ENCODE measurements at regions not wholly inside any gene's neighbourhood (a gene's known extent, or its start where the extent isn't known, plus 50 kb on each side); places are given as distances from the start of the nearest gene placed in this dataset.

GRCh38 chr15:92322566-92323355 is 70.9 kb upstream of the ST8SIA2 start:
- Histone ChIP-seq H3K27ac (ENCODE audit: low read depth, low read length) (no peak overlapping the region), H3K9me3 (ENCODE audit: control insufficient read depth, insufficient read depth, low read length) (no peaks in the 10 kb centered on the region), H3K27me3 (ENCODE audit: control insufficient read depth, low read length) (no peaks in the 10 kb centered on the region), H3K4me2 (ENCODE audit: low read length) (no peak overlapping the region), H3K79me2 (ENCODE audit: control insufficient read depth, low read length) (no peaks in the 10 kb centered on the region), H4K20me1 (ENCODE audit: control insufficient read depth, insufficient read depth, low read depth, low read length) (no peaks in the 10 kb centered on the region), H3K4me1 (ENCODE audit: control insufficient read depth, low read length) (no peaks in the 10 kb centered on the region), H3K4me3 (ENCODE audit: low read length) (no peak overlapping the region), H3K36me3 (ENCODE audit: control insufficient read depth, low read length) (no peaks in the 10 kb centered on the region), H3F3A (ENCODE audit: control insufficient read depth, insufficient read depth) (no peaks in the 10 kb centered on the region), H3K9me2 (replicated peaks; ENCODE audit: control insufficient read depth, low read length) (no peaks in the 10 kb centered on the region)
- no peak for TF ChIP-seq EZH2phosphoT487 (IDR thresholded peaks at IDR 0.05; ENCODE audit: borderline replicate concordance, low read length)
- TF ChIP-seq CTCF (IDR thresholded peaks at IDR 0.05; ENCODE audit: low read depth, low read length, poor library complexity, severe bottlenecking), result no peak

- TF ChIP-seq EZH2phosphoT487 (IDR thresholded peaks at IDR 0.05; ENCODE audit: borderline replicate concordance, low read length), result no peak
- no peak for TF ChIP-seq CTCF (IDR thresholded peaks at IDR 0.05; ENCODE audit: low read depth, low read length, poor library complexity, severe bottlenecking)
- Histone ChIP-seq H3K27ac (ENCODE audit: low read depth, low read length) (no peak overlapping the region), H3K27me3 (ENCODE audit: control insufficient read depth, low read length) (no peaks in the 10 kb centered on the region), H3F3A (ENCODE audit: control insufficient read depth, insufficient read depth) (no peaks in the 10 kb centered on the region), H3K79me2 (ENCODE audit: control insufficient read depth, low read length) (no peaks in the 10 kb centered on the region), H3K9me3 (ENCODE audit: control insufficient read depth, insufficient read depth, low read length) (no peaks in the 10 kb centered on the region), H3K4me3 (ENCODE audit: low read length) (no peak overlapping the region), H4K20me1 (ENCODE audit: control insufficient read depth, insufficient read depth, low read depth, low read length) (no peaks in the 10 kb centered on the region), H3K4me1 (ENCODE audit: control insufficient read depth, low read length) (no peaks in the 10 kb centered on the region), H3K9me2 (replicated peaks; ENCODE audit: control insufficient read depth, low read length) (no peaks in the 10 kb centered on the region), H3K4me2 (ENCODE audit: low read length) (no peak overlapping the region), H3K36me3 (ENCODE audit: control insufficient read depth, low read length) (no peaks in the 10 kb centered on the region)
Measured at GRCh38 chr15:92323525-92323924, 70.2 kb upstream of the ST8SIA2 start.

- Histone ChIP-seq H3K4me1 (ENCODE audit: control insufficient read depth, low read length) (no peaks in the 10 kb centered on the region), H3K27ac (ENCODE audit: low read depth, low read length) (no peak overlapping the region), H3K36me3 (ENCODE audit: control insufficient read depth, low read length) (no peaks in the 10 kb centered on the region), H3K27me3 (ENCODE audit: control insufficient read depth, low read length) (no peaks in the 10 kb centered on the region), H3K9me3 (ENCODE audit: control insufficient read depth, insufficient read depth, low read length) (no peaks in the 10 kb centered on the region), H3K4me3 (ENCODE audit: low read length) (no peak overlapping the region), H3F3A (ENCODE audit: control insufficient read depth, insufficient read depth) (no peaks in the 10 kb centered on the region), H3K4me2 (ENCODE audit: low read length) (no peak overlapping the region), H4K20me1 (ENCODE audit: control insufficient read depth, insufficient read depth, low read depth, low read length) (no peaks in the 10 kb centered on the region), H3K79me2 (ENCODE audit: control insufficient read depth, low read length) (no peaks in the 10 kb centered on the region), H3K9me2 (replicated peaks; ENCODE audit: control insufficient read depth, low read length) (no peaks in the 10 kb centered on the region)
- no peak for TF ChIP-seq EZH2phosphoT487 (IDR thresholded peaks at IDR 0.05; ENCODE audit: borderline replicate concordance, low read length)
- no peak for TF ChIP-seq CTCF (IDR thresholded peaks at IDR 0.05; ENCODE audit: low read depth, low read length, poor library complexity, severe bottlenecking)
Measured at GRCh38 chr15:92324101-92324963, 69.3 kb upstream of the ST8SIA2 start.

All from DOHH2 (cell line).